Activated CD4-positive, alpha-beta T cell treated with anti-CD3 and anti-CD28 coated beads, Interleukin-2, amount 50 U/mL, for 48 hours (primary cell): ENCODE measurements at regions not wholly inside any gene's neighbourhood (a gene's known extent, or its start where the extent isn't known, plus 50 kb on each side); places are given as distances from the start of the nearest gene placed in this dataset.
A peak's percentile ranks its signal among the peaks of the same experiment; 100 is the strongest.

Source experiments
- DNase-seq, 2 experiments: peaks; one replicate each; pipeline ENCODE4 v3.0.0-alpha.2; 2020

GRCh38 chr6:118761645-118762044, 110.3 kb upstream of the CEP85L start:
- no peak for DNase-seq

DNA sequence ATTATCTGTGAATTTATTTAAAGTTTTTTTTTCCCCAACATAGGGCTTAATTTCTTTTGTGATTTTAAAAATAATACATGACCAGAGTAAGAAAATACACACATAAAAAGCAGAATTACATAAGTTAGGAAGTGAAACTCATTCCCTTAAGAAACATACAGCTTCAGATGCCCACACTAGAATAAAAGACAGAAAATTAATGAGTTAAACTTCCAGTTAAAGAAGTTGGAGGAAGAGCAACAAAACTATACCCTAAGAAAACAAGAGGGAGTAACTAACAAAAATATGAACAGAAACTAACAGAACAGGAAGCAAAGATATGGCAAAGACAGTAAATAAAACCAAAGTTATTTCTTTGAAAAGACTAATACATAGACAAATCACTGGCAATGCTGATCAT, 107.6 kb upstream of the CEP85L start:
- DNase-seq = no peak

GRCh38 chr6:118755941-118756646, 104.7 kb upstream of the CEP85L start:
- no peak for DNase-seq

DNA sequence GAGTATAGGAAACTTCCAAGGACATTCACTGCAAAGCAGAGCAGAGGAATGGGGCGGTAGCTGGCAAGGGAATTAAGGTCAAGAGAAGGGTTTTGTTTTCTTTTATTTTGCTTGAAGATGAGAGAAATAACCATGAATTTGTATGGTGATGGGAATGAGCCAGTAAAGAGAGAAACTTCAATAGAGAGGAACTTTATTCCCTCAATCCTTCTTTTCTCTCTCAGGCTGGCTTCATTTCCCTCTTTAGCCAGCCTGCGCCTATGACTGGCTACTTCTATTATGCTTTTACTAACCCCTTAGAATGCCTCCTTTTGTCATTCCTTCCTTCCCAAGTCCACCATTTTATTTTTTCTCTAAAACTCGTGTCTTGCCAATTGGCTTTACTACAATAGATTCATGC, 101.4 kb upstream of the CEP85L start:
- no peak for DNase-seq

DNA sequence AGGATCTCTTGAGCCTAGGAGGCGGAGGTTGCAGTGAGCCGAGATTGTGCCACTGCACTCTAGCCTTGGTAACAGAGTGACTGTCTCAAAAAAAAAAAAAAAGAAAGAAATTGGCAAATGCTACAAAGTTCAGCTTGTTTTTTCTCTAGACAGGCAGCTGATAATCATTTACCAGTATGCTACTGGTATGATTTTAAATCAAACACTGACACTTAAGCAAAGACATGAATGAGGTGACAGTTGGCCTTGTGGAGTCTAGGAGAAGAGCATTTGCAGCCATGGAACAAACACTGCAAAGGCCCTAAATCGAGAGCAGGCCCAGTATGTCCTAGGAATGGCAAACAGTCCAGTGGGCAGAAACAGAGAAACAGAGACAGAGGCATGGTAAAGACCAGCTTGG, 99.7 kb upstream of the CEP85L start:
- no peak for DNase-seq

- no peak for DNase-seq
Measured at GRCh38 chr6:118750143-118750542, 98.8 kb upstream of the CEP85L start.

DNA sequence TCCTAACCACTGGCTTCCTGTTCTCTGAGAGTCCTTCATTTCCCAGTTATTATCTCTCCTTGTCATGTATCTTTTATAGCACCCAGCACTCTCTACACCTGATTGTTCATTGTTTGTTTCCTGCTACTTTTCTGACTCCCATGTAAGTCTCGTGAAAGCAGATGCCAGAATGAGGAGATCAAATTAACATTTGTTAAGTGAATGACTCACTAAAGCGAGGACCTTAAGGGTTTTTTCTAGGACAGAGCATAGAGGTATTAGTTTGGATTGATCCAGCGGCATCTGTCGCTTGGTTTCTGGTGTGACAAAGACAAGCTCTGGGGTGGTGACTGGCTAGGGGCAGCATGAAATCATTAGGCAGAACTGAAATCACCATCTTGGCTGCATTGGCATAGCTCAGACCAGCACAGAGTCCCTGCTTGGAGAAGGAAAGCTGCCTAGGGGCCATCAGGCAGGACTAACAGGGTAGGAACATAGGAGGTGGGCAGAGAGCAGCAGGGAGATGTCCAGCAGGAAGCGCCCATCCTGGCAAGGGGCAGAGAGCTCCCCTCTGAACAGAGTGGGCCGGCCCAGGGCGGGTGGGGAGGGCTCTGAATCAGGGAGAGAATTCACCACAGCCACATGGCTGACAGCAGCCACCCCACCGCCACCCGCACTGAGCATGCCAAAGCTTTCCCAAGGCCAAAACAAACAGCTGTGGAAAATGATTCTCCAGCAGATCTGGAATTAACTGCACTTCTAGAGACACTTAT, 97.1 kb upstream of the CEP85L start:
- DNase-seq = no peak

DNA sequence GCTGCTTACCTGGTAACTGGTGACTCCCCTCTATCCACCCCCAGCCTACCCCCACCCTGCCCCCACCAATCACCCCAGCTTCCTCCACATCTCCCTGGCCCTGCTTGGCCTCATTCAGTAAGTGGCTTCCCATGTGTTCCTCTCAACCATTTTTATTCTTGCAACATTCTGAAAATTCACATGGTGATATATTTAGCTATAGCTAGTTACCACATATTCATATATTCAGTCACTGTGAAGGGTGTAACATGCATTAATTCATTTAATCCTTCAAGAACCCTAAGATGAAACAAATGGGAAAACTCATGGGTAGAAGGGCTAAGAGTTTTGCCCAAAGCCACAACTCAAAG, 95.4 kb upstream of the CEP85L start:
- no peak for DNase-seq

DNA sequence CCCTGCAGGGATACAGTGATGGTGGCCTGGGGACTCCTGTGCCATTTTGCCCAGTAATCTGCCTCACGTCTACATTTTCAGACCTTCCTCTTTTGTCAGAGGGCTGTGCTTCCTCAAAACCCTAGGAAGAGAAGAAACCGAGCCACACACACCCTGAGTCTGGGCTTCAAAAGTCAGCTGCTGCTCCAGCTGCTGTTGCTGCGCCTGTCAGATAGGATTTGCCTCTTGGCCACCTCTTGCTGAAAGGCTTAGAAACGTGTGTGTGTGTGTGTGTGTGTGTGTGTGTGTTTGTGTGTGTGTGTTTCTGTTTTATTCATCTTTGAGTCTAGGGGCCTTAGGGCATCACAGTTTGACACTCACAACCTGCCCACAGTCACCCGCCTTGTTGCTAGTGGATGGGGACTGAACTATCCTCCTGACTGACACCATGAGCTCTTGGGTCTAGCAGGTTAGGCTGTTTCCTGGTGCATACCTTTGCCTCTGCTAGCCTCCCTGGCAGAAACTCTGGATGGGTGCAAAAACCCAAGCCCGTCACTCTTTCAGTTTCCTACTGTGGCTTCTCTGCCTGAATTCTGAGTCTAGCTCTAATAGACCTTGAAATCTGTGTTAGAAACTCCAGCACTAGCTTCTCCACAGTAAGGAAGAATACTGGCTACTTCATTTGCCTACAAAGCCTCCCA, 94.9 kb upstream of the CEP85L start:
- no peak for DNase-seq

- no peak for DNase-seq
Measured at GRCh38 chr6:118745156-118745555, 93.8 kb upstream of the CEP85L start.

- no peak for DNase-seq
Measured at GRCh38 chr6:118744261-118744941, 93.0 kb upstream of the CEP85L start.

- DNase-seq = no peak
Measured at GRCh38 chr6:118743746-118744145, 92.4 kb upstream of the CEP85L start.

GRCh38 chr6:118740372-118740771, 89.0 kb upstream of the CEP85L start:
- no peak for DNase-seq

DNA sequence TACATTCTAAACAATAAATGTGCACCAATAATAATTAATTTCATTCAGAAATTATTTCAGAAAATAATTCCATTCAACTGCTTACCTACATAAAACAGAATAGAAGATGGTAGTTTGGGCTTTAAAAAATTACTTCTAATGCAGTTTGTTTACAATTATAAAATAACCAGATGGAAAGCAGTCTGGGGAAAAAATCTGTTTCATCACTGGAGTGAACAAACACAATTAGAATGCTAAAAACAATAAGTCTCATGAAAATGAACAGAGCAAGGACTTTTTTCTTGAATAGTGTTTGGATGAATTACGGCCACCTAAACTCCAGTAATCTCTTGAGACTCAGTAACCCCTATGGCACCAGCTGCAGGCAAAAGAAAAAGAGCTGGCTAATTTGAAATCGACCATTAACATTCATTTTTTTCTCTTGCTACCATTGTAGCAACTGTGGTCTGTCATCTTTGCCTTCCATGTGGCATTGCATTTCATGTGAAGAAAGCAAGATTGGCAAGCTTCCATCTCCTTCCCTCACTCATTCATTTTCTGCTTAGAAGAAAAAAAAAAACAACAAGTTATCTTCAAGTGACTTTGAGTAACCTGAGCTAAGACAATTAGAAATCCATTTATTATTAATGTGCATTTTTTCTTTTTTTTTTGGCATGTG, 88.4 kb upstream of the CEP85L start:
- no peak for DNase-seq

GRCh38 chr6:118736440-118736839, 85.0 kb upstream of the CEP85L start:
- no peak for DNase-seq

- DNase-seq = no peak
Measured at GRCh38 chr6:118735320-118735719, 83.9 kb upstream of the CEP85L start.

DNA sequence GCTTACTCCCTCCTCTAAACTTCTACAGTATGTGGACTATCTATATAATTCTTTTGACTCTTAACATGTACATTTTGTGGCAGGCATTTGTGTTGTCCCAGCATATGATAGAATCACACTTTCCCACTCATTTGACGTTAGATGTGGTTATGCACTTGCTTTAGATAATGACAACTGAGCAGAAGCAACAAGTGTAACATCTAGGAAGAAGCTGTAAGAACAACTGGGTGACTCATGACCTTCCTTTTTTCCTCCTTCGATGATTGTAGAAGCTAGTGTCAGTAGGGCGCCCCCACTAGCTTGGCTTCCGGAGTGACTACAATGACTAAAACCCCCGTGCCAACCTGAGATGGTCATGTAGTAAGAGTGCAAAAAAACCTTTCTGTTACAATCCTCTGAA, 74.6 kb upstream of the CEP85L start:
- DNase-seq = peak; percentile 68 to 78

GRCh38 chr6:118724211-118724610, 72.8 kb upstream of the CEP85L start:
- DNase-seq = no peak

GRCh38 chr6:118722829-118723813, 71.7 kb upstream of the CEP85L start:
- no peak for DNase-seq

DNA sequence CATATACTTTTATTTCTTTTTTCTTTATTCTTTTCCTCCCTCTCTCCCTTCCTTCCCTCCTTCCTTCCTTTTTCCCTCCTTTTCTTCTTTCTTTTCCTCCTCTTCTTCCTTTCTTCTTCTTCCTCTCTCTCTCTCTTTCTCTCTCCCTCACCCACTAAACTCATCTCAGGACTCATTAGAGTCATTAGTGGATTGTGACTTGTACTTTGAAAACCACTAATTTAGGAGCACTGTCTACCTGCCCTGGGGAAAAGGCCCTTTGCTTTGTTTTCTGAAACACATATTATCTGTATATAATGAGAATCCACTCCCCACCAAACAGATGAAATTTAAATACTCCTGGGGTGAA, 68.7 kb upstream of the CEP85L start:
- no peak for DNase-seq

GRCh38 chr6:118719351-118720124, 68.1 kb upstream of the CEP85L start:
- DNase-seq = no peak
